Peyer's patch (tissue), 4 donors: ENCODE measurements at regions not wholly inside any gene's neighbourhood (a gene's known extent, or its start where the extent isn't known, plus 50 kb on each side); places are given as distances from the start of the nearest gene placed in this dataset.

Experiments
- DNase-seq, 3 donors: peaks; one replicate each; pipeline ENCODE4 v3.0.0-alpha.2; 2017 to 2019
- H3K27ac ChIP-seq, 4 donors: fragments of 200-600 bp; sonication (generic); one replicate each; pipeline ENCODE4 v1.5.1; 2016 to 2019
- H3K27me3 ChIP-seq, 2 donors: fragments of 200-600 bp; sonication (generic); one replicate each; pipeline ENCODE4 v1.5.1; 2019
- H3K36me3 ChIP-seq, 3 donors: fragments of 200-600 bp; sonication (generic); one replicate each; pipeline ENCODE4 v1.5.1; 2016 to 2019
- H3K4me1 ChIP-seq, 4 donors: fragments of 200-600 bp; sonication (generic); one replicate each; pipeline ENCODE4 v1.5.1; 2016 to 2019
- H3K4me3 ChIP-seq, 4 donors: fragments of 200-600 bp; sonication (generic); 1 replicate in 3 of 4; 2 replicates in 1 of 4; pipeline ENCODE4 v1.5.1; 2016 to 2019; ENCODE audit warnings: mild to moderate bottlenecking in 1 of 4
- H3K9me3 ChIP-seq, 4 donors: fragments of 200-600 bp; sonication (generic); one replicate each; pipeline ENCODE4 v1.5.1; 2016 to 2019; ENCODE audit warnings: mild to moderate bottlenecking in 1 of 4
- CTCF ChIP-seq, 6 experiments: fragments of 450-650 bp in 4 of 6; fragments of 200-600 bp in 2 of 6; sonication (generic) in 1 of 6; IDR thresholded peaks; one replicate each; pipeline ENCODE4 v1.5.1; 2017 to 2019; ENCODE audit warnings: antibody characterized with exemption in 6 of 6, mild to moderate bottlenecking in 3 of 6, moderate library complexity in 1 of 6
- POLR2A ChIP-seq, 2 donors: fragments of 450-650 bp; IDR thresholded peaks; one replicate each; pipeline ENCODE4 v1.5.1; 2017; ENCODE audit warnings: antibody characterized with exemption in 2 of 2, mild to moderate bottlenecking in 2 of 2, moderate library complexity in 2 of 2

GRCh38 chr12:111291357-111291756, 77.5 kb downstream of the PHETA1 start:
- TF ChIP-seq POLR2A (IDR thresholded peaks at IDR 0.05) (no peak), CTCF (IDR thresholded peaks at IDR 0.05) (no peak)
- no peak for DNase-seq
- H3K9me3 ChIP-seq: peaks cover 0 to 5% (median 0%) of the 10 kb centered on the region in 4 donors
- H3K4me3 ChIP-seq: no peak overlapping the region
- H3K27ac ChIP-seq: no peak overlapping the region
- H3K27me3 ChIP-seq: no peaks in the 10 kb centered on the region
- no peaks in the 10 kb centered on the region for H3K36me3 ChIP-seq
- H3K4me1 ChIP-seq: no peaks in the 10 kb centered on the region

GRCh38 chr12:111288771-111289170, 80.1 kb downstream of the PHETA1 start:
- no peak for TF ChIP-seq POLR2A (IDR thresholded peaks at IDR 0.05)
- no peak for TF ChIP-seq CTCF (IDR thresholded peaks at IDR 0.05)
- Histone ChIP-seq H3K36me3 (no peaks in the 10 kb centered on the region), H3K9me3 (peaks cover 0 to 5% (median 0%) of the 10 kb centered on the region in 4 donors), H3K27ac (no peak overlapping the region), H3K4me1 (no peaks in the 10 kb centered on the region), H3K27me3 (no peaks in the 10 kb centered on the region), H3K4me3 (no peak overlapping the region)
- no peak for DNase-seq

GRCh38 chr12:111287125-111287900, 81.6 kb downstream of the PHETA1 start:
- no peaks in the 10 kb centered on the region for H3K36me3 ChIP-seq
- H3K27me3 ChIP-seq: no peaks in the 10 kb centered on the region
- no peak overlapping the region for H3K27ac ChIP-seq

GRCh38 chr12:111285200-111285599, 83.7 kb downstream of the PHETA1 start:
- Histone ChIP-seq H3K27me3 (no peaks in the 10 kb centered on the region), H3K4me1 (no peaks in the 10 kb centered on the region), H3K9me3 (no peaks in the 10 kb centered on the region), H3K4me3 (no peak overlapping the region), H3K27ac (no peak overlapping the region), H3K36me3 (no peaks in the 10 kb centered on the region)
- TF ChIP-seq POLR2A (IDR thresholded peaks at IDR 0.05) (no peak), CTCF (IDR thresholded peaks at IDR 0.05) (no peak)
- DNase-seq: no peak

More at GRCh38 chr12:111287125-111287900, 81.6 kb downstream of the PHETA1 start:
- Histone ChIP-seq H3K9me3 (peaks cover 0 to 5% (median 0%) of the 10 kb centered on the region in 4 donors), H3K4me1 (no peaks in the 10 kb centered on the region), H3K4me3 (no peak overlapping the region)
- DNase-seq: no peak
- TF ChIP-seq POLR2A (IDR thresholded peaks at IDR 0.05) (no peak), CTCF (IDR thresholded peaks at IDR 0.05) (no peak)

- no peak overlapping the region for H3K27ac ChIP-seq
- H3K9me3 ChIP-seq: no peaks in the 10 kb centered on the region
- no peak for TF ChIP-seq POLR2A (IDR thresholded peaks at IDR 0.05)
- no peak for TF ChIP-seq CTCF (IDR thresholded peaks at IDR 0.05)
- no peak for DNase-seq
- no peaks in the 10 kb centered on the region for H3K27me3 ChIP-seq
- no peaks in the 10 kb centered on the region for H3K36me3 ChIP-seq
- H3K4me1 ChIP-seq: no peaks in the 10 kb centered on the region
- H3K4me3 ChIP-seq: no peak overlapping the region
Observed at GRCh38 chr12:111284709-111285108, 84.2 kb downstream of the PHETA1 start.
